ENCODE measurements at regions not wholly inside any gene's neighbourhood (a gene's known extent, or its start where the extent isn't known, plus 50 kb on each side); places are given as distances from the start of the nearest gene placed in this dataset.
"Not testable (repeated sequence)": the region's sequence is repeated elsewhere in the genome, so short reads cannot be mapped to it uniquely, and the experiment has no call there.

DNA sequence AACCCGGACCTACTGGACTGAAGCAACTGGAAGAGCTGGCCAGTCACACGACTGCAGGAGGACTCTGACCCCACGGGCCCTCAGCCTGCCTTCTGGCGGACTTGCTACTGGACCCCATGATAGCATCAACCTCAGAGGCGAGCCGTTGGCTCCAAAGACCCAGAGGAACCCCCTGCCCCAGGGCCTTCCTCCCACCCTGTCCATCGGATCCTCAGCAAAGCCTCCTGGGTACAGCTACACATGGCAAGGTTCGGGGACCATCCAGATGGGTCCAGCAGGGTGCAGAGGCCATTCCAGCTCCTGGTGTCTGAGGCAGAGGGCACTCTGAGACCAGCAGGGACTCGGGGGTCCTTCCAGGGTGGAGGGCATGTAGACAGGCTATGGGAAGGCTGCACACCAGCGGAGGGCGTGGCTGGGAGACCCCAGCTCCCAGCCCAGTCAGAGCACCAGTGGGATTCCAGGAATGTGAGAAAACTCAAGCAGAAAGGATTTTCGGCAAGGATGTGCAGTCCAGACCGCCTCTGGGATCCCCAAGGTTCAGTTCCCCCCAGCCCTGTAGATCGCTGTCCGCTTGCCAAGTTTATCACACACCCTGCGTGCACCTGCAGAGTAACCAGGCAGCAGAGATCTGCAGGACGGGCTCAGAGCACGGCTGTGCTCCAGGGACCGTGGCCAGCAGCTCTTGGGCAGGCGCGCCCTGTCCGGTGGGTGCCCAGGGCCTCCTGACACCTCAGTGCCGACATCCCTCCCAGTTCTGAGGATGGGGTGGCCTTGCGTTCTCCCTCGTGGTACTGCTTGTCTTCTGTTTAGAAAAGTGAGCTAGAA lies 89.8 kb upstream of the PPP2R2D start:
- DNase-seq (ENCODE audit: low read depth): no peak

DNA sequence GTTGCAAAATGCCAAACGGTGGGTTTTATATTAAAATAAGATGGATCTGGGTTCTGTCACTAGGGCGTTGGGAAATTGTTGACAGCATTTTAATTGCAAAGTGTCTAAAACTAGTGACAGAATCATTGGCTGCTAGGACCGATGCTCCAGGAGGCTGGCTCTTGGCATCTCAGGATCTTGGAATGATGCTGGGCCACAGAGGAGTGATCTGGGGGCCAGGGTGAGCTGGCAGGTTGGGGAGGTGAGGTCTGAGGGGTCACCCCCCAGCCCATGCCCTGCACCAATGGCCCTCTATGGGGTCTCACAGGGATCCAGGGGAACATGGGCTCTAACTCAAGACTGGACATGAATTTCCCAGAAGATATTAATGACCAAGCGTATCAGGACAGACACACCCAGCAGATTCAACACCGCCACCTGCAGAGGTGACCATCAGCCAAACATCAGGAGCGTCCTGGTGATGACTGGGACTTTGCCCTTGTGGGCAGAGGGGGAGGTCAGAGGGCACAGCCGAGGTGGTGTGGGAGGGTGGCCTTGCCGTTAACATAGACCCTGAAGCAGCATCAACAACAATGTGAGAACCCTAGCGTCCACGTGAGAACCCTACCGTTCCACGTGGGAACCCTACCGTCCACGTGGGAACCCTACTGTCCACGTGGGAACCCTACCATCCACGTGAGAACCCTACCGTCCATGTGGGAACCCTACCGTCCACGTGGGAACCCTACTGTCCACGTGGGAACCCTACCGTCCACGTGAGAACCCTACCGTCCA lies 89.0 kb upstream of the PPP2R2D start:
- DNase-seq (ENCODE audit: low read depth): no peak

- no peak for DNase-seq (ENCODE audit: low read depth)
Observed at GRCh38 chr10:131812736-131813604, 87.8 kb upstream of the PPP2R2D start.

- DNase-seq (ENCODE audit: low read depth): no peak
Observed at GRCh38 chr10:131814567-131815265, 86.1 kb upstream of the PPP2R2D start.

- DNase-seq (ENCODE audit: low read depth): no peak
Observed at GRCh38 chr10:131815266-131816156, 85.3 kb upstream of the PPP2R2D start.

DNA sequence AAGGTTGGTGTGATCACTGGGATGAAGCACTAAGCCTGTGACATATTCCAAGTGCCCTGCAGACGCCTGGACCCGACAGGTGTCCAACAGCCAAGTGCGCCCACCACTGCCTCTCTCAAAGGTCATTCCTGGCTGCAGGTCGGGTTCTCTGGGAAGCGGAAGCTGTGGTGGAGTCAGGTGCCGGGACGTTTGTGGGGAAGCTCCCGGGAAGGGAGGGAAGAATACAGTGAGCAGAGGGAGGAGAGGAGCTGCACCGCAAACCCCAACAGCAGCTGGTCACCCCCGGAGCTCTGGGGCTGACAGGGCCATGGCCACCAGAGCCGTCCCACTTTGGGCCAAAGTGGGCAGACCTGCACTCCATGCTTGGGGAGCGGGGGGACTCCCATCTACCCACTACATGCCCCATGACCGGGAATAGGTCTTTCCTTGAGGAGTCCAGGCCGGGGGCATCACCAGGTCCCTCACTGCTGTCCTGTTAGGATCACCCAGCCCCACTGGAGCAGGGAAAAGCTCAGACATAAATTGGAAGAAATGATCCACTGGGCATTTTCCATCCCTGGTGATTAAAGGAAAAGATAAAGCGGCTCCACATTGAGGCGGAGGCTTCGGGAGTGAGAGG lies 84.5 kb upstream of the PPP2R2D start:
- no peak for DNase-seq (ENCODE audit: low read depth)

- no peak for DNase-seq (ENCODE audit: low read depth)
Observed at GRCh38 chr10:131816941-131817700, 83.7 kb upstream of the PPP2R2D start.

- no peak for DNase-seq (ENCODE audit: low read depth)
Observed at GRCh38 chr10:131817866-131818509, 82.8 kb upstream of the PPP2R2D start.

DNA sequence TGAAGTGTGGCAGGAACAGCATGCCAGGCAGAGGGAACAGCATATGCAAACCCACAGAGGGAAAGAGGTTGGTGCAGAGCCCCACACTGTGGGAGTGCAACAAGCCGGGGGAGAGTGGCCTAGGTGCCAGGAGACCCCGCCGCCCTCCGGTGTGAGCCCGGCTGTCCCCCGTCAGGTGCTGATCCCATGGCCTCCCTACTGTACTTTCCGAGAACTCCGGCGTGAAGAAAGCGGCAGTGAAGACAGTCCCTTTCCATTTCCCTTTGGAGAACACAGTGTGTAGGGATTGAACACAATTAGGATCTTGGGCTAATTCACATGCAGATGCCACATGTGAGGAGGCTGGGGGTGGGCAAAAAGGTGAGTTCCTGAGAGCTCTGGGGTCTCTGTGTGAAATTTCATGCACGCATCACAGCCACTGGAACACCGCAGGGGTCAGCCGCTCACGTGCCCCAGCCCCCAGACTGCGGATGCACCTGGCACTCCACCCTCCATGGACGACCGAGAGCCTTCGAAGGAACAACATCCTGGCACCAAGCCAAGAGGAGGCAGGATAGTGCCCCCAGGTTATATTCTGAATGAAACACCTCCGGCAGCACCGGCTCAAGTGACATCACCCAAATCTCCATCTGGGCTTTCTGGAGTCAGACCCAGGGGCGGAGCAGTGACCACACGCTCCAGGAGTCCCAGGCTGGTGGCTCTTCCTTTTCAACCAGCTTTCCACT lies 82.1 kb upstream of the PPP2R2D start:
- DNase-seq (ENCODE audit: low read depth): no peak

DNA sequence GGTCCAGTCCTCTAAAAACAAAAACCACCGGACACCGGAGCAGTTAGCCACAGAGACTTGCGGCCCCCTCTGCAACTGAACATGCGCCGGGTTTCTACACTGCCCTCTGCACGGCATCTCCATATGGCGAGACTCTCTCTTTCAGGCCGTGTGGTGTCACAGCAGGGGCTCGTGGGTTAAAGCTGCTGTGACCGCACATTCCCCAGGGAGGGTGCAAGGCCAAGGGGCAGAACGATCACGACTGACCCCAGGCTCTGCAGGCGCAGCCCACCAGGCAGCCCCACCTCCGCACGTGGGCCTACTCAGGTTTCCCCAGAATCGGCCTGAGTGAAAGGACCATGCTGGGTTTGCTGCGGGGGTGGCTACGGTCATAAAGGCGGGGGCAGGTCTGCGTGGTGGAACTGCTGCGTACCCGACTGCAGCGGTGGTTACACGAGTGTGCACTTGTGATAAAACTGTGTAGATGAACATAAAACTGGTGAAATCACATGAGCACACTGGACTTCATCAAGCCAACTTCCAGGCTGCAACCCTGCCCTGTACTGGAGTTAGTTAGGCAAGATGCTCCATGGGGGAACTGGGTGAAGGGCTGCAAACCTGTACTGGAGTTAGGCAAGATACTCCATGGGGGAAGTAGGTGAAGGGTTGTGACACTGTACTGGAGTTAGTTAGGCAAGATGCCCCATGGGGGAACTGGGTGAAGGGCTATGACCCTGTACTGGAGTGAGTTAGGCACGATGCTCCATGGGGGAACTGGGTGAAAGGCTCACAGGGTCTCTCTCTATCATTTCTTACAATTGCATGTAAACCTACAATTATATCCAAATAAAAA lies 81.4 kb upstream of the PPP2R2D start:
- DNase-seq (ENCODE audit: low read depth): no peak

GRCh38 chr10:131820626-131821025 lies 80.2 kb upstream of the PPP2R2D start:
- no peak for DNase-seq (ENCODE audit: low read depth)

DNA sequence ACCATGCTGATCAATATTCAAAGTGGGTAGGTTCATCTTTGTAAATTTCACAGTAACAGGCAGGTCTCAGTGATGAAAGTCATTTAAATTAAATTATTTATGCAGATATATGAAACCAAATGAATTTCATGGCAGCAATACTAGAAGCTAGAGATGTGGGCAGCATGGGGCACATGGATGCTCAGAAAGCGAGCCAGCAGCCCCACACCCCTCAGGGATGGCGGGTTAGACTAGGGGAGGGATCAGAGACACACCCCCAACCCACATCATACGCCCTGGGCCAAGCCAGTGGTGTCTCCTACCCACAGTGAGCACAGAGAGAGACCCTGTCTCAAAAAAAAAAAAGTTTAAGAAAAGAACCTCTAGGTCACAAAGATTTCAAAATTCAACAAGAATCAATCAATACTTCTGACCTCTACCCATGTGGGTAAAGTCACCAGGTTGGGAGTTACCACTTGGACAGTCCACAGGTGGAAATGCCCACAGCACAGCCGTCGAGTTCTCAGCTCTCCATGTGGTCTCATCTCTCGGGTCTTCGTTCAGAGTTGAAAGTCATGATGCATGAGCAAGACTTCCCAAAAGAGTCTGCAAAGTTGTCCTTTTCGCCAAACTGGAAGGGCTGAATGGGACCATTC lies 79.3 kb upstream of the PPP2R2D start:
- DNase-seq (ENCODE audit: low read depth): no peak

DNA sequence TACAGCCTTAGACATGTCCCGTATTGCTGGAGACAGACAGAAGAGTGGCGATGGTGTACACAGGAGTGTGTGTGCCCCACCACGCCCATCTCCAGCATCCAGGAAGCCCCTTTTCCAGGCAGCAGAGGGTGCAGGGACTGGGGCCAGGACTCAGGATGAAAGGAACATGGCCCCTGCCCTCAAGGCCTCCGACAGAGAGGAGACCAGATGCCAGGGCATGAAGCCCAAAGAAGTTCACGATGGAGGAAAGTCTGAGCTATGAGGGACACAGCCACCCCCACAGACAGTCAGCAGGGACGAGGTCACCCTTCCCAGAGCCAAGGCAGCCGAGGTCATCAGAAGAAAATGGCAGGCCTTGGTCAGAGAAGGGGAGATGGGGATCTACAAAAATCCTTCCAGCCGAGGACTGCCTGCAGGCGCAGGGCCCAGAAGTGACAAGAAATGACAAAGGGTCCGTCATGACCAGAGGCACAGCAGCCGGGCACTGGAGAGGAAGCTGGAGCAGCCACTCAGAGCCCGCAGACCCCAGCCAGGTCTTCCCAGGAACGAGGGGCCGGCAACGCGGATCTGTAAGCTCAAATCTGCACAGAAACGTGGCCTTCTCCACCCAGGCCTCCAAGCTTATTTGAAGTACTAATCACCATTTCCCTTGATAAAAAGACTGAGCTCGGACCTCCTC lies 78.7 kb upstream of the PPP2R2D start:
- DNase-seq (ENCODE audit: low read depth): no peak

DNA sequence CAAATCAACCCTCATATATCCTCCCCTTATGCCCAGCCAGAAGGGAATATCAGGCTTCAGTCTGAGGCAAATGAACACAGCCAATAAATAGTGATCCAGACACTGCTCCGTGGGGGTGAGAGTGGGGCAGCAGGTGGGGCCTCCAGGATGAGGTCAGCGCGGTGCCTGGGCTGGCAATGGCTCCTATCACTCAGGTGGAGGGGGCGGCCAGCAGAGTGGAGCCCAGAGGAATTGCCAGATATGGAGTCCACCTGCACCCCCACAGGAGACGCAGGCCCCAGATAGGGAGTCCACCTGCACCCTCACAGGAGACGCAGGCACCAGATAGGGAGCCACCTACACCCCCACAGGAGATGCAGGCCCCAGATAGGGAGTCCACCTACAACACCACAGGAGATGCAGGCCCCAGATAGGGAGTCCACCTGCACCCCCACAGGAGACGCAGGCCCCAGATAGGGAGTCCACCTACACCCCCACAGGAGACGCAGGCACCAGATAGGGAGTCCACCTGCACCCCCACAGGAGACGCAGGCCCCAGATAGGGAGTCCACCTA lies 78.0 kb upstream of the PPP2R2D start:
- DNase-seq (ENCODE audit: low read depth): no peak

DNA sequence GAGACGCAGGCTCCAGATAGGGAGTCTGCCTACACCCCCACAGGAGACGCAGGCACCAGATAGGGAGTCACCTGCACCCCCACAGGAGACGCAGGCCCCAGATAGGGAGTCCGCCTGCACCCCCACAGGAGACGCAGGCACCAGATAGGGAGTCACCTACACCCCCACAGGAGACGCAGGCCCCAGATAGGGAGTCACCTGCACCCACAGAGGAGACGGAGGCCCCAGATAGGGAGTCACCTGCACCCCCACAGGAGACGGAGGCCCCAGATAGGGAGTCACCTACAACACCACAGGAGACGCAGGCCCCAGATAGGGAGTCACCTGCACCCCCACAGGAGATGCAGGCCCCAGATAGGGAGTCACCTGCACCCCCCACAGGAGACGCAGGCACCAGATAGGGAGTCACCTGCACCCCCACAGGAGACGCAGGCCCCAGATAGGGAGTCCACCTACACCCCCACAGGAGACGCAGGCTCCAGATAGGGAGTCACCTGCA lies 77.2 kb upstream of the PPP2R2D start:
- DNase-seq (ENCODE audit: low read depth): not testable (repeated sequence)
